ENCODE measurements at regions not wholly inside any gene's neighbourhood (a gene's known extent, or its start where the extent isn't known, plus 50 kb on each side); places are given as distances from the start of the nearest gene placed in this dataset.
"Not testable (repeated sequence)": the region's sequence is repeated elsewhere in the genome, so short reads cannot be mapped to it uniquely, and the experiment has no call there.

GRCh38 chr16:59655031-59655430 lies 920.9 kb upstream of the GOT2 start:
- DNase-seq: no peak

- DNase-seq: no peak
These were observed 920.3 kb upstream of the GOT2 start for GRCh38 chr16:59654455-59654854.

- DNase-seq: no peak
These were observed 917.5 kb upstream of the GOT2 start for GRCh38 chr16:59651662-59652061.

GRCh38 chr16:59645194-59645593 lies 911.1 kb upstream of the GOT2 start:
- DNase-seq: no peak

- no peak for DNase-seq
These were observed 901.6 kb upstream of the GOT2 start for GRCh38 chr16:59635674-59636073.

- no peak for DNase-seq
These were observed 900.8 kb upstream of the GOT2 start for GRCh38 chr16:59634951-59635350.

GRCh38 chr16:59634004-59634579 lies 900.0 kb upstream of the GOT2 start:
- DNase-seq: no peak

- no peak for DNase-seq
These were observed 898.2 kb upstream of the GOT2 start for GRCh38 chr16:59632276-59632855.

GRCh38 chr16:59624381-59624780 lies 890.3 kb upstream of the GOT2 start:
- not testable (repeated sequence) for DNase-seq

- DNase-seq: no peak
These were observed 880.5 kb upstream of the GOT2 start for GRCh38 chr16:59614466-59615240.

GRCh38 chr16:59612910-59613620 lies 878.9 kb upstream of the GOT2 start:
- DNase-seq: not testable (repeated sequence)

GRCh38 chr16:59612094-59612493 lies 878.0 kb upstream of the GOT2 start:
- no peak for DNase-seq

- DNase-seq: no peak
These were observed 877.4 kb upstream of the GOT2 start for GRCh38 chr16:59611556-59611955.

GRCh38 chr16:59605706-59606105 lies 871.6 kb upstream of the GOT2 start:
- no peak for DNase-seq

- DNase-seq: no peak
These were observed 870.2 kb upstream of the GOT2 start for GRCh38 chr16:59604354-59604753.

- no peak for DNase-seq
These were observed 867.3 kb upstream of the GOT2 start for GRCh38 chr16:59601452-59601851.

- DNase-seq: no peak
These were observed 863.2 kb upstream of the GOT2 start for GRCh38 chr16:59597269-59597668.

GRCh38 chr16:59596693-59597092 lies 862.6 kb upstream of the GOT2 start:
- DNase-seq: no peak

GRCh38 chr16:59593194-59593661 lies 859.1 kb upstream of the GOT2 start:
- DNase-seq: no peak

- DNase-seq: no peak
These were observed 857.4 kb upstream of the GOT2 start for GRCh38 chr16:59591480-59591879.

- no peak for DNase-seq
These were observed 856.7 kb upstream of the GOT2 start for GRCh38 chr16:59590845-59591244.

GRCh38 chr16:59586331-59586730 lies 852.2 kb upstream of the GOT2 start:
- DNase-seq: no peak

- DNase-seq: no peak
These were observed 840.2 kb upstream of the GOT2 start for GRCh38 chr16:59574296-59574695.

Measured in activated effector memory CD4-positive, alpha-beta T cell treated with anti-CD3 and anti-CD28 coated beads, Interleukin-2, amount 50 U/mL, for 16 hours (primary cell).